Stimulated activated CD8-positive, alpha-beta memory T cell treated with anti-CD3 and anti-CD28 coated beads, Interleukin-4, amount 100 ng/mL, for 48 hours (primary cell): ENCODE measurements at regions not wholly inside any gene's neighbourhood (a gene's known extent, or its start where the extent isn't known, plus 50 kb on each side); places are given as distances from the start of the nearest gene placed in this dataset.

ENCODE experiments used
- DNase-seq: peaks from one replicate; pipeline ENCODE4 v3.0.0-alpha.2; 2020

DNA sequence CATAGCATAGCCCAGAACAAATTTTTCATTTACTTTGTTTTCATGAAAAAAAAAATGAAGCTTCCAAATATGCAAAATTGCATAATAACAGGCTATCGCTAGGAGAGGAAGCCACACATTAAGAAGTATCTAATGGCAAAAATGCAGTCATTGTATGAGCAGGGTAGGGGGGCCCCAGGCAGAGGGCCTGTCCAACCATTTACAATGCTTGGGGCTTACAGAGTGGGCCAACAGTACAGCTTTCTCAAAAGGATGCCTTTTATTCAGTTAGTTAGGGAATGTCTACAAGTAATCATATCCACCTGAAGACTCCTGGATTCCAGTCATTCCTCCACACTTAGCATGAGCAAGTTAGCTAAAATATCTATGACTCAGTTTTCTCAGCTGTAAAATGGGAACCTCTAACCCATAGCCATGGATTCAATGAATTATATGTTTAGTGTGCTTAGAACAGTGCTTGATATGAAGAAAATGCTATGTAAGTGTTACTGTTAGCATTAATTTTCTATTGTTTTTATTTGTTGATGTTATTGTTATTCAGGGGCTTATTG lies 117.7 kb downstream of the GAS1 start:
- DNase-seq = no peak

DNA sequence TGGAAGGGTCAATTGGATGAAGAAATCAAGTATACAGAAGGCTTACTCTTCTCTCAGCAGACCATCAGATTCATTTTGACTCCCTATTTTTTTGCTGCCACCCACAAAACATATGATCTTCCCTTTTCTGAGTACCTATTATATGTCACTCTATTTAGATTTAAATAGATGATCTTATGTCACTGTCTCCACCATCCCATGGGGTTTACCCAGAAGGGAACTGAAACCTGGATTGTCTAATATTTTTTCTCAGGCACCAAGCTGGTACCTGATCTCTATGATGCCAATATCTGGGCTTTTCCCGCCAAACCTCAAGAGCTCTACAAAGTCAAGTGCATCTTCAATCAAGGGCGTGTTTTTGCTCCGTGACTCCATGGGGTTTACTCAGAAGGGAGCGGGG lies 118.7 kb downstream of the GAS1 start:
- no peak for DNase-seq

DNA sequence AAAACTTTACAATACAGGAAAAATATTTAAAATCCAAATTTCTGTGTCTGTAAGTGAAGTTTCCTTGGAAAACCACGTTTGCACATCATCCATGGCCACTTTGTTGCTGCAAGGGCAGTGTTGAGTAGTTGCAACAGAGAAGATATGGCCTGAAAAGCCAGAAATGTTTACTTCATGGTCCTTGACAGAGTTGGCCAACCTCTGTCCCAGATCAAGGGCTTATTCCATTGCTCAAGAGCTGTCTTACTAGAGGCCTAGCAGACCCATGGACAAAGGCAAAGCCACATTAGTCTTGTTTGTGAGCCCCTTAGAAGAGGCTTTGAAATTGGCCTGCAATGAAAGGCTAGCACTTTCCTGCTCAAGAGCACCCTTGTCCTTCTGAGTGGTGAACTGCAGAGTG lies 119.4 kb downstream of the GAS1 start:
- DNase-seq = no peak

DNA sequence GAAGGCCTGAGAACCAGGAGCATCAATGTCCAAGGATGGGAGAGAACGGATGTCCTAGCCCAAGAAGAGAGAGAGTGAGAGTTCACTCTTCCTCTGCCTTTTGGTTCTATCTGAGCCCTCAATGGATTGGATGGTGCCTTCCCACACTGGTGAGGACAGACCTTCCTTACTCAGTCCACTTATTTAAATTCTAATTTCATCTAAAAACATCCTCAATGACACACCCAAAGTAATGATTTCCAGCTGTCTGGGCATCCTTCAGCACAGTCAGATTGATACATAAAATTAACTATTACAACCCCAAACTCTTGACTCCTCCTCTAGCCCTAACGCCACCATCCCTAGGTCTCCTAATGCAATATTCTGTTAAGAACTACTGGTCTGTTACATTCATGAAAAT lies 122.0 kb downstream of the GAS1 start:
- no peak for DNase-seq

DNA sequence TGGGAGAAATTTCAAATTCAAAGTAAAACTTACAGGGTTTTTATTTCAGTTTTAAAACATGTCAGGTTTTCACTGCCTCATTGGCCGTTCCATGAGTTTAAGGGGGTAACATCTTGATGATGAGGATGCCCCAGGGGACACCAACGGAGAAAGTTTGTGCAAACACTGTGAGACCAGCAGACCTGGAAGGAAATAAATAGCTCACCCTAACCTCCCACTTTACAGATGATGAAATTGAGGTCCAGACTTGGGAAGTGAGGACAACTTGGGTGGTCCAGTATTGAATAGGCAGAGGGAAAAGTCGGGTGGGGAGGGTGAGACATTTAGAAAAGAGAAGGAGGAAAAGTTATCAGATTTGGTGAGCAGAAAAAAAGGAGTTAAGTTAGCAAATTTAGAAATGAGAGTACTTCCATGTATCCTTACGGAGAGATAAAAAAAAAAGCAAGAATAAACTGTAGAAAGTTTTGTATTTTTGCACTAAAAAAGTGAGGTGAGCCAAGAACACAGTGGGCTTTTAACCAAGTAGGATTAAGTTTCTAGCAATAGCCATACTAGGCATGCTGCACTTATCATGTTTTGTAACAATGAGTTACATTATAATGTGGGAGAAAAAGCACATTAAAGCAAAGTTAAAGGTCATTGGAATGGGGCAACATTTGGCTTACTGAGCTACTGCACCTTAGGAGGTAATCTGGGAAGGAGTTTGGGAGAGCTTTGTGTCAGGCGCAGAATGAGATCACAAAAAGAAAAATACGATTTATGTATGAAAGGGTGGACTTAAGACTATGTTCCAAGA lies 125.1 kb downstream of the GAS1 start:
- no peak for DNase-seq

DNA sequence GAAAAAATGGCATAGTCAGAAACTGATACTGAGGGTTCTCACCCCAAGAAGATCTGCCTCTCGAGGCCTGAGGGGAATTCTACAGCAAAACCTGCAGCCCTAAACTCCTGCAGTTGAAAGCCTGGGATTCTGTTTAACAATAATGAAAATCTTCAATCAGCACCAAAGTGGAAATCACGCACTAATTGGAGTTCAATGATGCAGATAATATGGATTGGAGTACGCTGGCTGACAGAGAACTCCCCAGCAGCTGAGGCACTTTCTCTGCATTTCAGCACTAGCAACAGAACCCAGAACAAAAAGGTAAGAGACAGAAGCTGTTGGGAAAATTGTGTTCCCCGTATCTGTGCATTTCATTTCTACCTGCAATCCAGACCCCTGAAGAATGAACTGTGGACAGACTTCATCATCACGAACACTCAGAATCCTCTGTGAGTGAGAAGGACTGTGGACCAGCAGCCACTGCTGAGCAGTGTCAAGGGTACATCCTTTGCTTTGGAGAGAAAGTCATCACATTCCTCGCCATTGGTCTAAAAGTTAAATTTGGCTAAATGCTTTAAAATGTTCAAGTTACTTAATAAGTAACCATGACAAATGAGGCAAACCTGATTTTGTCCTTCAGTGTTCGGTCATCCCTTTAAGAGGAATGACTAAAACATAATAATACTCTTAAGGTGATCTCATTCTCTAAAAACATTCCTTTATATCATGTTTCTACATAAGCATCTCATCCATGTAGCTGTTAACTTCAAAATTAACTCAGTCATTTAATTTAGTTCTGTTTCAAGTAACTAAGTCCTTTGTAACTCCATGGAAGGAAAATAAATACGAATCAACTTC lies 126.1 kb downstream of the GAS1 start:
- DNase-seq = no peak

DNA sequence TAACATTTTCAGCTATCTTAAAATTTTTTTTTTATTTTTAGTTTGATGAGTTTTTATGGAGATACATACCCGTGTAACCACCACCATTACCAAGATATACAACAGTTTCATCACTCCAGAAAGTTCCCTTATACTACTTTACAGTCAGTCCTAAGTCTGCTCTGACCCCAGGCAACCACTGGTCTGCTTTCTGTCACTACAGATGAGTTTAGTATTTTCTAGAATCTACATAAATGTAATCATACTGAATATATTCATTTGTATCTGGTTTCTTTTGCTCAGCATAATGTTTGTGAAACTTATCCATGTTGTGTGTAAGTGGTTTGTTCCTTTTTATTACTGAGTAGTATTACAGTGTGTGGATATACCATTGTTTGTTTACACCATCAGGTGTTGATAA lies 127.8 kb downstream of the GAS1 start:
- DNase-seq = no peak

DNA sequence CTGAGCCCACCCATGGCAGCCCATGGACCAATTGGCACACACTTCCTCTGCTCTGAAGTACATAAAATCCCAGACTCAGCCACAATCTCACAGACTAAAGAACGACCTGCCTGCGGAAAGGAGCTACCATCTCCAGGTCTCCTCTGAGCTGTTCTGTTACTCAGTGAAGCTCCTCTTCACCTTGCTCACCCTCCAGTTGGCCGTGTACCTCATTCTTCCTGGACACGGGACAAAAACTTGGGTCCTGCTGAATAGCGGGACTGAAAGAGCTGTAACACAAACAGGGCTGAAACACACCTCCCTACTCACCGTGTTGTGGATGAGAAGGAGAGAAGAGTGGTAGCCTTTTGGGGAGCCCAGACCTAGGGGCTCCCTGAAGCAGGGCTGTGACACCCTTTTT lies 128.7 kb downstream of the GAS1 start:
- DNase-seq = no peak

DNA sequence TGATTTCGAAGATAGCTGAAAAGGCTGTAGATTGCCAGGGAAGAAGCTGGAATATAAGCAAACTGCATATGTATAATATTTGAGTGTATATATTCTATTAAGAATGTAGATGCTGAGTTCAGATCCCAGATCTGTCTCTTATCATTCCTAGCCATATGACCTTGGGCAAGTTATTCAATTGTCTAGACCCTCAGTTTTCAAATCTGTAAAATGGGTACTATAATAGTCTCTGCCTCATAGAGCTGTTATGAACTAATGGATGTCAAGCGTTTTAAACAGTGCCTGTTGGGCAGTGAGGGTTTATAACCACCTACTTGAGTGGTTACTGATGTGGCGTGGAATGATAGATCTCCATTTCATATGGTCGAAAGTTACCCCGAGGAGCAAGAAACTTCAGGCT lies 130.4 kb downstream of the GAS1 start:
- no peak for DNase-seq

DNA sequence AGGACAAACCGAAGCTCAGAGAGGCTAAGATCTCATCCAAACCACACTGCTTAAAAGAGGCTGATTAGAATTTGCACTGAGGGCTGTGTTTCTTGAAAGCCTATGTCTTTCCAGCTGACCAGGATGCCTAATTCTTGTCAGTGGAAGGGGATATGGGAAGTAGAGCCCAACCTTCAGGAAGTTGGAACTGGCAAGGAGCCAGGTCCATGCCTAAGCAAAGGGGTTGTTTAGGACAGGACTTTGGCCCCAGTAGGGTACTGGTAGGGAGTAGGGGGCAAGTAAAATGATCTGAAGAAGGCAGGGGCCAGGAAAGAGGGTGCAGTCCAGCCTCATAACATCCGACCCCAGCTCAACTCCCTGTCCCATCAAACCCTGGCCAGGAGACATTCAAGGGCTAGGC lies 130.9 kb downstream of the GAS1 start:
- no peak for DNase-seq

DNA sequence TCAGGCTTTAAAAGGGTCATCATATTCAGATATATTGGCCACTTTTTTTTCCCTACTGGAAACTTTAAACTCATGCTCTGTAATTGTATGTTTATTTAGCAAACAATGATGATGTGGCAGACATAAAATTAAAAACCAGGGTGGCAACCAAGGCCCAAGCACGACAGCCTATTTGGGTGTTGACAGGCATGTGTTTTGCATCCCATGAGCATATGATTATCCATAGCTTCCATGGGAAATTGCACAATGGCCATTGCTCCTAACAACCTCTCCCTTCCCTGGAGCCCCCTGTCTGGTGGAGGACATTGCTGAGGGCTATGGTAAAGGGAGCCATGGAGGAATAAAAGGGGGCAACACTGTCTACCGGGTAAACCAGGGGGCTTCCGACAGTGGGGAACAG lies 134.7 kb downstream of the GAS1 start:
- no peak for DNase-seq

DNA sequence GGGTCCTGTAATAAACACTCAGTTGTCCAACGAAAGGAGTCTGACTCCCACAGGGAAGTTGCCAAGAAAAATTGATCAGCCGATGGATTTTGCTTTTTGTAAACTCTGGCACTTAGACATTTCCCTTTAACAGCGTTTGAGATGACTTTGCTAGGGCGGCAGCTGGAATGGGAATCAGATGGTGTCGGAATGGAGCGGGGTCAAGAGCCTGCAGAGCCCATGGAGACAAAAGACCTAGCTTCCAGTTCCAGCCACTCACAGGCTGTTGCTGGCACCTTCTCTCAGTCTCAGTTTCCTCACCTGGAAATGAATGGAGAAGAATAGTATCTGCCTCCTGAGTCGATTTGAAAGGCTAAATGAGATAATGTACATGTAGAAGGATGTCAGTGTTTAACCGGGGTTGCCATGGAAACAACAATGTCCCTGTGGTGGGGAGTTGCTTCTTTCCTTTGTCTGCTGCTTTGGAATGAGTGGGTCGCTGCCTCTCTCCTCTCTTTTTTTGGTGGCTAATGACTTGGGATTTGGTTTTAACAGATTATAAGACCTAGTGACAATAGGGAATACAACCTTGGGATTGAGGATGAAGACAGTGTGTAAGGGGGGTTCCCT lies 137.4 kb downstream of the GAS1 start:
- DNase-seq = no peak

DNA sequence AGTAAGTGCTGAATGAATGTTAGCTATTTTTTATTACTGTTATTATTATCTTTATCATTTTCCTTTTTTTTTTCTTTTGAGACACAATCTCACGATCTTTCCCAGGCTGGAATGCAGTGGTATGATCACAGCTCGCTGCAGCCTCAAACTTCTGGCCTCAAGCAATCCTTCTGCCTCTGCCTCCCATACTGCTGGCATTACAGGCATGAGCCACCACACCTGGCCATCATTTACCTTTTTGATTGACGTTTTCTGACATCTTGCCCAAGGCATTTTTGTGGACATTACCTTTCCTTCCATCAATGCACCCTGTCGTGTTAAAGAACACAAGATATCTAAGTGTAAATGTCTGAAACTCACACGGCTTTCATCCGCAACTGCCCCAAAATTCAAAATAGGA lies 138.2 kb downstream of the GAS1 start:
- DNase-seq = no peak

DNA sequence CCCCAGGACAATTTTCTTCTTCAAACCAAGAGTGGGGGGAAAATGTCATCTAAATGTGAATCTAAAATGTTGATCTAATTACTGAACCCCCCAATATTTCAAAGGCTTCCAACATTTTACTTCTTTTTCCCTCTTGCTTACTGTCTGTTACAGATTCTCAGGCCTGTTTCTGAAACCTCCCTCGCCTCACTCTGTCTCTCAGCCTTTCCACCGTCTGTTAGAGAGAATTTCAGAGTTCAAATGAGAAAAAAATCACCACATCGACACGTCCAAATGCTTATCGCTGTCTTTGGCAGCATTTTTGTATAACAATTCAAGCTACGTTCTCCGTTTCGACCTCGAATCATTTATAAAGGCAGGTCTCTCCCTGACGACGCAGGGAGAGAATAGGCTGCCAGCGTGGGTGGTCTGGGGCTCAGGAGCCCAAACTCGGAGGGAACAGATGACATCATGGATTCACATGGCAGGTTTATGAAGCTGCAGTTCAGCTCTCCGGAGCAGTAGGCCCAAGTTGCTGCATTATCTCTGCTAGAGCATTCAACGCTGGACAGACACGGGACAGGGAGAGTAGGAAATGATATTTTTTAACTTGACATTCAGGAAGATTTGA lies 139.8 kb downstream of the GAS1 start:
- no peak for DNase-seq

DNA sequence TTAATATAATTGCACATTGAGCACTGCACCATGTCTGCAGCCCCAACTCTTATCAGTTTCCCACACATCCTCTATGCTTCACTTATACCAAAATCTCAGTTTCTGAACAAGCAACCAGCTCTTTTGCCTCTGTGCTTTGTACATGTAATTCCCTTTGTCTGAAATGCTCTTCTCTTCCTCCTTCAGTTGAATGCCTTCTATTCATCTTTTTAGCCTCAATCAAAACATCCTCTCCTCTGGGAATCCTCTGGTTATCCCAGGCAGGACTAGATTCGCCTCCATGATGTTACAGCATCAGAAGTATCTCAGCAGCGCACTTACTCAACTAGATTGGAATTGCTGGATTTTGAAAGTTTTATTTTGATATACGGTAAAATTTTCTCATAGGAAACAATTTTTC lies 143.3 kb downstream of the GAS1 start:
- DNase-seq = no peak

DNA sequence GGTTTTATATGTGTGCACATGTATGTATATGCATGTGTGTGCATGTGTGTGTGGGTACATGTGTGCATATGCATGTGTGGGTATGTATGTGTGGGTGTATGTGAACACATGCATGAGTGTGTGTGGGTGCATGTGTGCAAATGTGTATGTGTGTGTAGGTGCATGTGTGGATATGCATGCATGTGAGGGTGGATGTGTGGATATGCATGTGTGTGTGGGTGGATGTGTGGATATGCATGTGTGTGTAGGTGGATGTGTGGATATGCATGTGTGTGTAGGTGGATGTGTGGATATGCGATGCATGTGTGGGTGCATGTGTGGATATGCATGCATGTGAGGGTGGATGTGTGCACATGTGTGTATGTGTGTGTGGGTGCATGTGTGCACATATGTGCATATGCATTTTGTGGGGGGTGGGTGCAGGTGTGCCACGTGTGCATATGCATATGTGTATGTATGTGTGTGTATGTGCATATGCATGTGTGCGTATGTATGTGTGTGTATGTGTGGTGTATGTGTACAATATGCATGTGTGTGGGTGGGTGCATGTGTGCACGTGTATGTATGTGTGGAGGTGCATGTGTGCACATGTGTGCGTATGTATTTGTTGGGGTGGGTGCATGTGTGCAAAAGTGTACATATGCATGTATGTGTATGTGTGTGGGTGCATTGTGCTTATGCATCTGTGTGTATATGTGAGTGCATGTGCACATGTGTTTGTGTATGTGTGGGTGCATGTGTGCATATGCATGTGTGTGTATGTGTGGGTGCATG lies 144.2 kb downstream of the GAS1 start:
- DNase-seq = no peak

DNA sequence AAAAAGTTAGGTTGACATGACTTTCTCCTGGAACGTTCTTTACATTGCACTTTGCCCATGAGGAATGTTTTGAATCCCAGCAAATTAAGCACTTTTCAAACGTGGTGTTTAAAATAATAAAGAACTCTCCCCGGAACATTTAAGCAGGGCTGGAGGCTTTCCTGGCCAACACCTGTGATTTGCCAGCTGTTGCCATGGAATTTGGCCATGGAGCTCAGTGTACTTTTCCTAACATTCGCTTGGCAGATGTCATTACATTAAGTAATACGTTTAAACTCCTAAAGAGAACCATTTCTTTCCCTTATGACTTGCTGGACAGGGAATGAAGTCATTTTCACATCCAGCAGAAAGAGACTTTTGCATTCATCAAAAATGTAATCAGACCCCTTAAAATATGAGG lies 146.1 kb downstream of the GAS1 start:
- no peak for DNase-seq

DNA sequence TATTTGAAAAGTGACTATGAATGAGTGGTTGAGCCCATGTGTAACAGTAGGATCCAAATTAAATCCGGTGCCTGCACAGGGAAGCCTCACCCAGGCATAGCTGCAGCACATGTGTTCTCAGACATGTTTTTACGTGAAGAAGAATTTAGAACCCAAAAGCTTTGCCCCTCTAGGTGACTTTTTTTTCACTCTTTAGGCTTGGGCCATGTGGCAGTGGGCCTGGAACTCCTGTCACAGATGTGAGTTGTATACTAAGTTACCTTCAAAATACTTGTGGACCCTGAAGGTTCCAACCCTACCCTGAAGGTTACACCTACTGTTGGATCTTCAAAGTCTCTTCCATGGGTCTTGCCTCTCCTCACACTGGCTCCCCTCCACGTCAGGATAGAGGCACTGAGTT lies 146.6 kb downstream of the GAS1 start:
- no peak for DNase-seq

DNA sequence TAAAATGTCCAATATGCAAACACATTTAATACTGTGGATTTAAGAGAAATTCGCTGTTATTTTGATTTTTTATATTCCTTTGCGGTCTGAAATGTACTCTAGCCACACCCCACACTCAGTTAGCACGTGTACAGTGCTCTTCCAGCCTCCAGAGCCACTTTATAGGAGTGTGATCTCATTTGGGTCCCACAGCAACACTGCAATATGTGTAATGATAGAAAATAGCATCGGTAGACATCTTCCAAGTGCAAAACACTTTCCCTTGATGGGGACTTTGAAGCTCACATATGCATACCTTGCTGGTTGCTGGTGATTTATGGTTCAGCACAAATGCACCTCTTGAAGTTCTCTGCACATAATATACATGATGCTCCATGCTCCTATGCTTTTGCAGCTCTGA lies 148.3 kb downstream of the GAS1 start:
- no peak for DNase-seq

DNA sequence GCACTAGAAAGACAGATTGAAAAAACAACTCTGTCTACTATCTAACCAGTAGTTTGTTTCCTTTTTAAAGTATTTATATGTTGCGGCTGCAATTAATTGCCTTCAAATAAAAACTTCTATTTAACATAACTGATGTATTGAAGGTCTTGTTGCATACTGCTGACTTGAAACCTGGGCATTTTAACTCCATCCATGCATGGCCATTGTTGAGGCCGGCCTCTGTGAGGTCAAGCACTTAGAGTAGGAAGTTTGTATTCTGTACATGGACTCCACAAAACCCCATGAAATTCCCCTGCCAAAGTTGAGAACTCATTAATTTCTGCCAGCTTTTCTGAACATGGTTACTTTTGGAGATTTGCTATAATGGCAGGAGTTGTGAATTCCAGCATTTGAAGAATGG lies 150.6 kb downstream of the GAS1 start:
- no peak for DNase-seq

DNA sequence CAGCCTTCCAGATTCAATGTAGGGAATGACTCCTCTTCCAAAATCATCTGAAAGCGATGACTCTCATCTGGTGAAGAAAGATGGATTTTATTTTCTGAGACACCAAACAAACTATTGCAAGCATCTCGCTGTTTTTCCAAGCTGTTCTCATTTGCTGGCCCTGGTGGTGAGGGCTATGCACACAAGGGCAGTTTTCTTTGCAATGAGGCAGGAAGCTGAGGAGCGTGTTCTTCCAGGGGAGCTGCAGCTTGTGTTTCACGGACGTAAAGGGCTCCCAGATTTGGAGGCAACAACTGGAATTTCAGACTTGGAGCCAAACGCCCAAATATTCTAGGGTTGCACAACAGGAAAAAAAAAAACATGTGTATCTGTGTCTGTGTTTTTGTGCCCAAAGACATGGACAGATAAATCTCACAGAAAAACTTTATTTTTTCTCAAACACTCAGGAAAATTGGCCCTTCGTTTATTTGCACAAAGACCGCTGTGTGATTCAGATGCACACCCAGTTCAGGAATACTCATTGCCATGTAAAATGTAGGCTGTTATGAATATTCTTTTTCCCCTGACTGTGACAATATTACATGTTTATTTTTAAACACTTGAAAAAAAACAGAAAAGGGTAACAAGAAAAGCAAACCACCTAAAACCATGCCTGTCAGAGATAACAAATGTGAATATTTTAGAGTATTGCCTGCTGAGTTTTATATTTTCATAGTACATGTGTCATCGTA lies 151.3 kb downstream of the GAS1 start:
- no peak for DNase-seq

DNA sequence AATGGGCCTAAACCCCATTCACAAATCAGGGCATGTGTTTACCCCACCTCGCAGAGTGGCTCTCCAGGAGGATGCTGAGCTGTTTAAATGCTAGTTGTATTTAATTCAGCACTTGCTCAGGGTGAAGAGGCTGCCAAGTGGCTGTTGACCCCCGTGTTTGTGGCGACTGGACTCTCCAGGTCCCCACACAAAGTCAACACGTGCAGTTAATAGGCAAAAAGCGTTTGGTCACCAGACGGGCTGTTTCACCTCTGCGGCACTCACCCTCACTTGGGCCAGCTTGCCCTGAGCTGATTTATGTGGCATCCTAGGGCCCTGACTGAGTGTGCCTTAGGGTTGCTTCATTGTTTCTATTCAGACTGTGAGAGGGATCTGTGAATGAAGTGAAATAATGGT lies 152.3 kb downstream of the GAS1 start:
- no peak for DNase-seq
